GM19397 (cell line): ENCODE measurements at regions not wholly inside any gene's neighbourhood (a gene's known extent, or its start where the extent isn't known, plus 50 kb on each side); places are given as distances from the start of the nearest gene placed in this dataset.

Experiments used
- ATAC-seq: cut with Tn5 transposase; IDR thresholded peaks from one replicate; pipeline ENCODE4 v1.9.1; 2021; ENCODE audit warnings: mild to moderate bottlenecking, moderate library complexity; ENCODE audit not compliant: unreplicated experiment

GRCh38 chr2:123127236-123127635 lies 897.9 kb upstream of the CNTNAP5 start:
- ATAC-seq: no peak

DNA sequence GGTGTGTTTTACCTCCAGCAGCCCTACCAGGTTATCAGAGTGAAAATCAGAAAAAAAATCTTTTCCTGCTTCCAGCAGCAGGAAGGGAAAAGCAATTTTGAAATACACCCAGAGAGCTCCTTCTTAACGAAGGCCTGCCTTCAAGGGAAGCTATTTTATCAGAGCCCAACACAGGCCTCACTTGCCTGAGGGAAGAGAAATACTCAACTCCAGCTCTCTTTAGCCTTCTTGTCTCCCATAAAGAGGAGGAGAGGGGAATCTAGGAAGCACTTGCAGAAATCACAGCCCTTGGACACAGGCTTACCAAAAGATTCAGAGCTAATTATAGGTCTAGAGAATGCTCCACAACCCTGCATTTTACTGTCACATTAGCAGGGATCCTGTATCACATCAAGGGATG lies 896.1 kb upstream of the CNTNAP5 start:
- no peak for ATAC-seq

DNA sequence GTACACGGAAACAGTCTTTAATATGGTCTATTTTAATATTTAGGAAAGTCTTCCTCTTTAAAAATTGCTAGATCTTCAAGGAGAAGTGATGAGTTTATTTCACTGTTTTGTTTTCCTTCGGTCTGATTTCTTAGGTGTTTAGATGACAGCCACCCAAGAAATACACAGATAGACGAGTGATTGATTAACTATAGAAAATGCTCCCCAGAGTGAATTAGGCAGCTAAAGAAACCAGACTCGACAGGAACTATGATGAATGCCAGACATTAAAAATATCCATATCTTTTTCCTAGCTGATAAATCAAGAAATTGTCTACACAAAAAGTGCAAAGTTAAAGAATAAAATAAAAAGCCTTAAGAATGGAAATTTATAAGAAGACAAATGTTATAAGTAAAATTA lies 888.7 kb upstream of the CNTNAP5 start:
- ATAC-seq: no peak

- ATAC-seq: no peak
These were observed 881.0 kb upstream of the CNTNAP5 start for GRCh38 chr2:123144082-123144481.

GRCh38 chr2:123153041-123153440 lies 872.0 kb upstream of the CNTNAP5 start:
- no peak for ATAC-seq

- ATAC-seq: no peak
These were observed 870.9 kb upstream of the CNTNAP5 start for GRCh38 chr2:123154195-123154594.

DNA sequence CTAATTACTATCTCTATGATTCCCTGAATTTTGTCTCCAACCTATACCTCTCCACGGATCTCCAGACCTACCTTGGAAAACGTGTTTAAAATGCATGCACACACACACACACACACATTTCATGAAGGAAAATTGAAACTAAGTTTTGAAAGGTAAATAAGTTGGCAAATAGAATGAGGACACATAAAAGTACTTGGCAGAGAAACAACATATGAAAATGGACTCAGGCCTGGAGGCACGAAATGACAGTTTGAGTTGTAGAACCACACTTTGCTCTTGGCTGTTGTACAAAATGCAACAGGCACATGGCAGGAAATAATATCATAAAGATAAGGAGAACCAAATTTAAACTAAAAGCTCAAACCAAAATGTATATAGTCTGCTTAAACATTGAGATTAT lies 868.1 kb upstream of the CNTNAP5 start:
- no peak for ATAC-seq

DNA sequence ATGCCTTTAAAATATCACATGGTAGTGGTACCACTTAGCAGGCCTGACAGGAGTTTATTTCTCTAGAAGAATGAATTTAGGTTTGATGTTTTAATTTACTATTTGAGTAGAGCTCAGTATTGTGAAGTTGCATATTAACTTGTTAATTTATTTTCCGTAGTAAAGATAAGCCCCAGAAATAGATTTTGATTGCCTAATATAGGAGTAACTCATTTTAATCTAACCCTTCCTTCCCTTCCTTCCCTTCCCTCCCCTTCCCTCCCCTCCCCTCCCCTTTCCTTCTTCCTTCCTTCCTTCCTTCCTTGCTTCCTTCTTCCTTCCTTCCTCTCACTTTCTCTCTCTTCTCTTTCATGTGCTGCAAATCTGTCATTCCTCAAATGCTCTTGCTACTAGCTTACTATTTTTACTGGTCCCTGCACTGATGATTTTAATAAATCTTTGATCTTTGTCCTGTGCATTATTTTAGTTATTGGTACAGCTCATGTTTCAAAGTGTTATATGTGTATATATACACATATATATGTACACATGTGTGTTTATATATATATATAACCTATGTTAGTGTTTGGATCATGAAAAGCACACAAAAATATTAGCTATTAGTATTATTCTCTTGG lies 862.6 kb upstream of the CNTNAP5 start:
- ATAC-seq: no peak

DNA sequence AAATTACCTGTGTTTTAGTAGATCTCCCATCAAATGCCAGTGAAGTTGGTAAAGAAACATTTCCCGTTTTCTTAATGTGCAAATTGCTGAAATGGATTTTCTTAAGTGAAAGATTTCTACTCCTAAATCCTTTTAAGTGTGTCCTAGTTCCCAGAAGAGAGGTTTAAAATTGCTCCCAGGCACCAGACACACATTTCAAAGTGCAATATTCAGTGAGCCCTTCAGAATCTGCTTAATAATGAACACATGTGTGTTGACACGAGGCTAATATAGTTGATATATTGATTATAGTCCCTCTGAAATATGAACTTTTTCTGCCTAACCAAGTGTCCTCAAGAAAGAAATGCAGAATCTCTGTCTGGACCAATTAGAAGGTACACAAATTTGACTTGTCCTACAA lies 861.7 kb upstream of the CNTNAP5 start:
- no peak for ATAC-seq

DNA sequence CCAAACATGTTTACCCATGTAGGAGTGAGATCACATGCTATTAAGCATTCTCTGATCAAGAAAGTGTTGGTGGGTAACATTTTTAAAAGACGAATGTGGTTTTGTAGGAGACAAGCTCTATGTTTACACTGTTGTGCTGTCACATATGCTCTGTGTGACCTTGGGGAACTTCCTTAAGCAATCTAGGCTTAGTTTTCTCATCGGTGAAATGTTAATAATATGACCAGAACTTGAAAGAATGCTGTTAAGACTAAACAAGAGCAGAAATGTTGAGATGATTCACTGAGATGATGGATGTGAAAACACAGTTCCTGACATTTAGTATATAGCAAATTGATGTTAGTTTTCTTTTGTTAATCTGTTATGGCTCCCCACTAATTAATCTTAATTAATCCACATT lies 860.9 kb upstream of the CNTNAP5 start:
- no peak for ATAC-seq

DNA sequence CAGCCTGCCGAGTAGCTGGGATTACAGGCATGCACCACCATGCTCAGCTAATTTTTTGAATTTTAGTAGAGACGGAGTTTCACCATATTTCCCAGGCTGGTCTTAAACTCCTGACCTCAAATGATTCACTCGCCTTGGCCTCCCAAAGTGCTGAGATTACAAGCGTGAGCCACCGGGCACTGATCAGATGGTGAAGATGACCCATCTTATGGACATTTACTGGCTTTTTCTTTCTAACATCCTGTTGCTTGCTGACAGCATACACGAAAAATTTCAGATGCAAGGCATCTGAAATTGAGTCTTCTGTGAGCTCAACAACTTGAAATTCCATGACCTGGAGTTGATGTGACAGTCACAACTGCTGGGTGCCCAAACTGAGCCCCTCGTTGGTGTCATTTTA lies 859.5 kb upstream of the CNTNAP5 start:
- no peak for ATAC-seq

DNA sequence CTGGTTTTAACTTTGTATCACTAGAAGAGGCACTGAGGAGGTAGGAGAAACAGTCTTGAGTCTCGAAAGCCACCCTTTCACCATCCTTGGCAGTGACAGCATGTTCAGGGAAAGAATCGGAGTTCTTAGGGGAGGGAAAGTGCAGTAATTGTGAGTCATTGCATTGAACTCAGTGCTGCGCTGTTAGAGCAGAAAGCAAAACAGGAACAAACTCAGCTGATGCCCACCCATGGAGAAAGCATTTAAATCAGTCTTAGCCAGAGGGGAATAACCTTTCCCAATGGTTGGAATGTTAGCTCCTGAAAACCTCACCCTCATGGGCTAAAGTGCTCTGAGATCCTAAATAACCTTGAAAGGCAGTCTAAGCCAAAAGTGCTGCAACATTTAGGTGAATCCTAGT lies 845.6 kb upstream of the CNTNAP5 start:
- ATAC-seq: no peak

GRCh38 chr2:123195957-123196356 lies 829.1 kb upstream of the CNTNAP5 start:
- no peak for ATAC-seq

- no peak for ATAC-seq
These were observed 825.1 kb upstream of the CNTNAP5 start for GRCh38 chr2:123200035-123200434.

- ATAC-seq: no peak
These were observed 817.8 kb upstream of the CNTNAP5 start for GRCh38 chr2:123207245-123207644.

GRCh38 chr2:123209202-123209601 lies 815.9 kb upstream of the CNTNAP5 start:
- no peak for ATAC-seq

GRCh38 chr2:123211181-123211580 lies 813.9 kb upstream of the CNTNAP5 start:
- ATAC-seq: no peak

GRCh38 chr2:123245156-123245555 lies 779.9 kb upstream of the CNTNAP5 start:
- ATAC-seq: no peak

DNA sequence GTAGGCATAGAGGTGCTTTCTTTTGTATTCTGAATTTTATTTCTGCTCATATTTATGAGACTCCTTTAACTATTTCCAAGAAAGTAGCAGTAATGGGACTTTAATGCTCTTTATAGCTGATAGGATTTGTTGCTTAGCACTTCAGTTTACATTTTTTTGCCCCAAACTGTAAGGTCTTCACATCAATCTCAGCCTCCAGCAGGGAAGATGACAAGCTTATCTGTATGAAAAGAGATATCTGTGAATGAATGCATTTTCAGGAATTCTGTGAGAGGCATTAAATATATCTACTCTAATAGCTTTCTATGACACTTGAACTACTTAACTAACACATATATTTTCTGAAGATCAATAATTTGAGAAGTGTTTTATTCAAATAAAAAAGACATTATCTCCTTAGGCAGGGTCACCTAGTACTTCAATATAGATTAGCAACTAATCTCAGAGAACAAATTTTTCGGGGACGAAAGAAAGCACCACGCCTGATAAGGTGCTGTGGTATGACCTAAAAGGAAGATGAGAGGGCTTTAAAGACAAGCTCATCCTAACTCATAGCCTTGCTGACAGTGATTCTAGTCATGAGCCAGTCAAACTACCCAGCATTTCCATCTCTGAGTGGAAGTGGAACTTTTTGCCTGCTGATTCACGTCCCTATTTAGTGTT lies 766.1 kb upstream of the CNTNAP5 start:
- no peak for ATAC-seq

GRCh38 chr2:123262856-123263255 lies 762.2 kb upstream of the CNTNAP5 start:
- no peak for ATAC-seq

GRCh38 chr2:123283431-123283830 lies 741.7 kb upstream of the CNTNAP5 start:
- ATAC-seq: no peak

- no peak for ATAC-seq
These were observed 721.4 kb upstream of the CNTNAP5 start for GRCh38 chr2:123303731-123304130.
